Upper lobe of left lung (tissue), 6 donors: ENCODE measurements at regions not wholly inside any gene's neighbourhood (a gene's known extent, or its start where the extent isn't known, plus 50 kb on each side); places are given as distances from the start of the nearest gene placed in this dataset.

ENCODE experiments used
- ATAC-seq, 2 donors: fragments of 200-7000 bp; cut with Tn5 transposase; one replicate each; pipeline ENCODE4 v1.9.1; 2022; ENCODE audit warnings: mild to moderate bottlenecking in 2 of 2, moderate library complexity in 2 of 2; ENCODE audit not compliant: low FRiP score in 2 of 2
- DNase-seq, 2 donors: peaks; one replicate each; pipeline ENCODE4 v3.0.0-alpha.2; 2019 to 2020
- H3K27ac ChIP-seq, 4 donors: fragments of 200-600 bp; sonication (generic); one replicate each; pipeline ENCODE4 v1.5.1; 2016 to 2019
- H3K27me3 ChIP-seq, 4 donors: fragments of 200-600 bp; sonication (generic); one replicate each; pipeline ENCODE4 v1.5.1; 2017 to 2019
- H3K36me3 ChIP-seq, 4 donors: fragments of 200-600 bp; sonication (generic); one replicate each; pipeline ENCODE4 v1.5.1; 2016 to 2019
- H3K4me1 ChIP-seq, 4 donors: fragments of 200-600 bp; sonication (generic); one replicate each; pipeline ENCODE4 v1.5.1; 2018 to 2019
- H3K4me3 ChIP-seq, 4 donors: fragments of 200-600 bp; sonication (generic); one replicate each; pipeline ENCODE4 v1.5.1; 2017 to 2019; ENCODE audit warnings: mild to moderate bottlenecking in 2 of 4, moderate library complexity in 1 of 4
- H3K9me3 ChIP-seq, 4 donors: fragments of 200-600 bp; sonication (generic); one replicate each; pipeline ENCODE4 v1.5.1; 2018 to 2019
- CTCF ChIP-seq, 6 experiments: fragments of 450-650 bp in 4 of 6; fragments of 200-600 bp in 2 of 6; sonication (generic) in 2 of 6; IDR thresholded peaks; one replicate each; pipeline ENCODE4 v1.5.1; 2016 to 2019; ENCODE audit warnings: antibody characterized with exemption in 6 of 6
- EP300 ChIP-seq, 4 donors: sonication (generic); formaldehyde crosslinking; IDR thresholded peaks; one replicate each; pipeline ENCODE4 v1.5.1; 2017; ENCODE audit warnings: antibody characterized with exemption in 4 of 4, control low read depth in 2 of 4
- POLR2A ChIP-seq, 4 donors: fragments of 450-650 bp; IDR thresholded peaks; one replicate each; pipeline ENCODE4 v1.5.1; 2016 to 2017; ENCODE audit warnings: antibody characterized with exemption in 4 of 4, mild to moderate bottlenecking in 2 of 4
- POLR2AphosphoS5 ChIP-seq, 2 donors: sonication (generic); formaldehyde crosslinking; IDR thresholded peaks; one replicate each; pipeline ENCODE4 v1.5.1; 2017; ENCODE audit warnings: antibody characterized with exemption in 2 of 2
- WGBS, 2 donors: methylation state at CpG; one replicate each; pipeline ENCODE4 v1.1.5; 2017 to 2018; 5-methylcytosine and 5-hydroxymethylcytosine counted together
- donor health status: DM: no; HTN: no; CAD: no; lungs with moderate emphysema.
- donor health status: DM: no; HTN: yes; CAD: no; lungs with severe emphysema.

GRCh38 chr18:72155327-72155726 is 388.8 kb downstream of the CBLN2 start:
- no peak overlapping the region for H3K27ac ChIP-seq
- no peak overlapping the region for H3K4me3 ChIP-seq
- 49 to 59% methylated on average over 5 of the region's 5 CpGs for WGBS, 2 donors
- TF ChIP-seq EP300 (IDR thresholded peaks at IDR 0.05): no peak
- no peak for TF ChIP-seq POLR2AphosphoS5 (IDR thresholded peaks at IDR 0.05)
- no peak for TF ChIP-seq CTCF (IDR thresholded peaks at IDR 0.05)
- no peak for TF ChIP-seq POLR2A (IDR thresholded peaks at IDR 0.05)
- no peaks in the 10 kb centered on the region for H3K9me3 ChIP-seq
- no peaks in the 10 kb centered on the region for H3K36me3 ChIP-seq
- no peak for DNase-seq
- H3K27me3 ChIP-seq: no peaks in the 10 kb centered on the region
- ATAC-seq: no peak
- no peaks in the 10 kb centered on the region for H3K4me1 ChIP-seq

- no peak for ATAC-seq
These were observed 389.2 kb downstream of the CBLN2 start for GRCh38 chr18:72154926-72155325.

GRCh38 chr18:72152935-72153334 is 391.2 kb downstream of the CBLN2 start:
- no peak overlapping the region for H3K27ac ChIP-seq
- H3K4me1 ChIP-seq: no peaks in the 10 kb centered on the region
- no peaks in the 10 kb centered on the region for H3K9me3 ChIP-seq
- H3K27me3 ChIP-seq: no peaks in the 10 kb centered on the region
- WGBS, 2 donors: 94 to 97% methylated on average over 6 of the region's 6 CpGs
- no peak for TF ChIP-seq POLR2AphosphoS5 (IDR thresholded peaks at IDR 0.05)
- no peak for TF ChIP-seq CTCF (IDR thresholded peaks at IDR 0.05)
- TF ChIP-seq POLR2A (IDR thresholded peaks at IDR 0.05): no peak
- TF ChIP-seq EP300 (IDR thresholded peaks at IDR 0.05): no peak
- no peaks in the 10 kb centered on the region for H3K36me3 ChIP-seq
- no peak overlapping the region for H3K4me3 ChIP-seq
- no peak for DNase-seq
- no peak for ATAC-seq

More at GRCh38 chr18:72154926-72155325, 389.2 kb downstream of the CBLN2 start:
- Histone ChIP-seq H3K36me3 (no peaks in the 10 kb centered on the region), H3K27me3 (no peaks in the 10 kb centered on the region), H3K4me1 (no peaks in the 10 kb centered on the region), H3K9me3 (no peaks in the 10 kb centered on the region), H3K27ac (no peak overlapping the region), H3K4me3 (no peak overlapping the region)
- WGBS, 2 donors: 71 to 72% methylated on average over 2 of the region's 2 CpGs
- TF ChIP-seq POLR2A (IDR thresholded peaks at IDR 0.05) (no peak), CTCF (IDR thresholded peaks at IDR 0.05) (no peak), POLR2AphosphoS5 (IDR thresholded peaks at IDR 0.05) (no peak), EP300 (IDR thresholded peaks at IDR 0.05) (no peak)
- no peak for DNase-seq

GRCh38 chr18:72147830-72148229 is 396.3 kb downstream of the CBLN2 start:
- ATAC-seq (no peak), DNase-seq (no peak)
- H3K4me1 ChIP-seq: no peaks in the 10 kb centered on the region
- H3K4me3 ChIP-seq: no peak overlapping the region
- H3K36me3 ChIP-seq: no peaks in the 10 kb centered on the region
- TF ChIP-seq POLR2AphosphoS5 (IDR thresholded peaks at IDR 0.05) (no peak), POLR2A (IDR thresholded peaks at IDR 0.05) (no peak), CTCF (IDR thresholded peaks at IDR 0.05) (no peak), EP300 (IDR thresholded peaks at IDR 0.05) (no peak)
- WGBS, 2 donors: 76 to 89% methylated on average over 3 of the region's 3 CpGs
- no peaks in the 10 kb centered on the region for H3K27me3 ChIP-seq
- H3K9me3 ChIP-seq: no peaks in the 10 kb centered on the region
- no peak overlapping the region for H3K27ac ChIP-seq

GRCh38 chr18:72140007-72140406 is 404.1 kb downstream of the CBLN2 start:
- no peak for DNase-seq
- H3K4me1 ChIP-seq: no peaks in the 10 kb centered on the region
- no peak overlapping the region for H3K27ac ChIP-seq
- no peak for ATAC-seq
- H3K27me3 ChIP-seq: no peaks in the 10 kb centered on the region
- no peak overlapping the region for H3K4me3 ChIP-seq
- H3K9me3 ChIP-seq: no peaks in the 10 kb centered on the region
- TF ChIP-seq POLR2A (IDR thresholded peaks at IDR 0.05) (no peak), EP300 (IDR thresholded peaks at IDR 0.05) (no peak), CTCF (IDR thresholded peaks at IDR 0.05) (no peak), POLR2AphosphoS5 (IDR thresholded peaks at IDR 0.05) (no peak)
- 78% methylated on average over 8 of the region's 8 CpGs for WGBS, 2 donors
- no peaks in the 10 kb centered on the region for H3K36me3 ChIP-seq
